ENCODE measurements at regions not wholly inside any gene's neighbourhood (a gene's known extent, or its start where the extent isn't known, plus 50 kb on each side); places are given as distances from the start of the nearest gene placed in this dataset.

- TF ChIP-seq SP2 (IDR thresholded peaks at IDR 0.05; ENCODE audit: low read length) (no peak), BACH1 (IDR thresholded peaks at IDR 0.05; ENCODE audit: low read length) (no peak)
Observed at GRCh38 chr3:177689869-177690268, 492.6 kb upstream of the TBL1XR1 start (continued).
